NCI-H748 (cell line): ENCODE measurements at regions not wholly inside any gene's neighbourhood (a gene's known extent, or its start where the extent isn't known, plus 50 kb on each side); places are given as distances from the start of the nearest gene placed in this dataset.

ENCODE experiments used
- DNase-seq: peaks from one replicate; lab custom pipeline; 2025; ENCODE audit not compliant: unreplicated experiment; lab: John Stamatoyannopoulos, UW

DNA sequence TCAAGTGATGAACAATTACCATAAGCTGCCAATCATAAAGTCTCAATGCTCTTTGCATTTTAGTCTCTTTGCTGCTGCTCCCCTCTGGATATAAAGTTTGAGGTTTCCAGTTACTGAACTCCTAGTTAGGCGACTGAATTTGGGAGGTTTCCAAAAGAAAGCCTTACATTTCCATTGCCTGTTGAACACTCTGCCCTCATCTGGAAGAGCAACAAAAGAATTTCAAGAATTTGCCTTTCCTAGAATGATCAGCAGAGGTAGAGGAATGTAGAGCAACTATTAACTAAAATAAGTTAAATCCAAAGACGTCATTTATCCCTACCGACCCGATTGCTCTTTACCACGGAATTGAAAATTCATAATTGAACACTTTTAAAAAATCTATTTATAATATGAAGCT is 53.4 kb upstream of the PRICKLE2 start:
- no peak for DNase-seq

DNA sequence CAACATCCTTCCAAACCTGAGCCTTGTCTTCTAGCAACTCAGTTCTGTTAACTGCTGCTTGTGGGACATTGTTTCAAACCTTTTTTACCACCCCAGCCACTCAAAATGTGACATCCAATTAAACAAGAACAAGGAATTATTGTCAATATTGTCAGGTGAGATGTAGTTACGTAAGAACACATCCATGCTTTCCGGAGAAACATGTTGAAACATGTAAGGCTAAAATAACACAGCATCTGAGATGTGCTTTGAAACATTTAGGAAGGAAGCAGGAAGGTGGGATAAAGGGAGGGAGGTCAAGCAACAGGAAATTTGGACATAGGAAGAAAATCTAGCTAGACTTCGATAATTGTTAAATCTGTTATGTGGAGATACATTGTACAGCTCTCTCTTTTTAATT is 50.9 kb upstream of the PRICKLE2 start:
- DNase-seq, result peak; percentile 16
